GM21360 (cell line): ENCODE measurements at regions not wholly inside any gene's neighbourhood (a gene's known extent, or its start where the extent isn't known, plus 50 kb on each side); places are given as distances from the start of the nearest gene placed in this dataset.

Experiments
- ATAC-seq: cut with Tn5 transposase; IDR thresholded peaks from one replicate; pipeline ENCODE4 v1.9.1; 2021; ENCODE audit warnings: mild to moderate bottlenecking, moderate library complexity; ENCODE audit not compliant: unreplicated experiment

- no peak for ATAC-seq
Measured at GRCh38 chr5:143665866-143666265, 146.1 kb upstream of the HMHB1 start.

DNA sequence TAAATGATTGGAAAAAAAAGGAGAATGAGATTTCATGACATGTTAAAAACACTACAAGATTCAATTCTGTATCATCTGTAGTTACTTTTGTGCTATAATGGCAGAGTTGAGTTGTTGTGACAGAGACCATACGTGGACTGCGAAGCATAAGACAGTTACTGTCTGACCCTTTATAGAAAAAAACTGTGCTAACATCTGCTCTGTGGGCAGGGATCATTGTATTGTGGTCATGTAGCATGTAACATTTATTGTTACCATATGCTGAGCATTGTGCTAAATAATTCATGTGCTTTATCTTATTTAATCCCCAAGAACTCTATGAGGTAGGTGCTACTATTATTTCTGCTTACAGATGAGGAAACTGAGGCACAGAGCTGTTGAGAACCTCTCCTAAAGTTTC lies 147.3 kb upstream of the HMHB1 start:
- no peak for ATAC-seq

DNA sequence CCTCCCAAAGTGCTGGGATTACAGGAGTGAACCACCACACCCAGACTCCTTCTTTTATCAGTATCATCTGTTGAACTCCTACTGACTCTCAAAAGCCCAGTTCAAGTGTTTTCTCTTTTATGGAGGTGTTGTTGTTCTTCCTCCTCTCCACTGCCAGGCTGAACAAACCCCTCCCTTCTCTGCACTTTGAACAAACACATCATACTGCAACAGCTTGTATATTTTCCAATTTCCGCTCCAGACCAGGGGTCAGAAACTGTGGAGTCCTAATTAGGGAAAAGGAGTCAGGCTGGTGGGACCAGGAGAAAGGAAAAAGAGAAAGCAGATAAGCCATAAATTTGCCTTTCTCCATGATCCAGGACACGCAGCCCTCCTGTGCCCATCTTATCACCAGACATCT lies 148.1 kb upstream of the HMHB1 start:
- no peak for ATAC-seq

GRCh38 chr5:143662020-143662419 lies 149.9 kb upstream of the HMHB1 start:
- ATAC-seq: no peak

GRCh38 chr5:143660625-143661024 lies 151.3 kb upstream of the HMHB1 start:
- no peak for ATAC-seq

GRCh38 chr5:143659599-143660238 lies 152.2 kb upstream of the HMHB1 start:
- ATAC-seq: no peak

GRCh38 chr5:143658956-143659355 lies 153.0 kb upstream of the HMHB1 start:
- no peak for ATAC-seq

GRCh38 chr5:143657647-143658285 lies 154.2 kb upstream of the HMHB1 start:
- ATAC-seq: no peak

- no peak for ATAC-seq
Measured at GRCh38 chr5:143653766-143654282, 158.1 kb upstream of the HMHB1 start.

DNA sequence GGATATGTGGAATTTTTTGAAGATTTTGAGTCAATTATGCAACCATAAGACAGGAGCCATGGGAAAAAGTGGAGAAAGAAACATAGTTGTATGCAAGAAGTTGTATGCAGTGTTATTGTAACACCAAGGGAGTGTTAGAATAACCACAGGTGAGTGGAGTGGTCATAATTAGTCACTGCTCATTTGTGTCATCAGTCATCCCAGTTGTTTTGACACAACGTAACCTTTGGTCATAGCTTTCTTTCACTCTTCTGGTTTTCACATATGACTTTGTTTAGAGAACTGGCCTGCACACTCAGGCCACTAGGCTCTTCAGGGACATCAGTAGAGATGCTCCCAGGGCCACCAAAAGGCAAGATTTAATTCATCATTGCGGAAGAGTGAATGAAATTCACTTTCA lies 158.7 kb upstream of the HMHB1 start:
- no peak for ATAC-seq

- ATAC-seq: no peak
Measured at GRCh38 chr5:143652108-143652700, 159.8 kb upstream of the HMHB1 start.

DNA sequence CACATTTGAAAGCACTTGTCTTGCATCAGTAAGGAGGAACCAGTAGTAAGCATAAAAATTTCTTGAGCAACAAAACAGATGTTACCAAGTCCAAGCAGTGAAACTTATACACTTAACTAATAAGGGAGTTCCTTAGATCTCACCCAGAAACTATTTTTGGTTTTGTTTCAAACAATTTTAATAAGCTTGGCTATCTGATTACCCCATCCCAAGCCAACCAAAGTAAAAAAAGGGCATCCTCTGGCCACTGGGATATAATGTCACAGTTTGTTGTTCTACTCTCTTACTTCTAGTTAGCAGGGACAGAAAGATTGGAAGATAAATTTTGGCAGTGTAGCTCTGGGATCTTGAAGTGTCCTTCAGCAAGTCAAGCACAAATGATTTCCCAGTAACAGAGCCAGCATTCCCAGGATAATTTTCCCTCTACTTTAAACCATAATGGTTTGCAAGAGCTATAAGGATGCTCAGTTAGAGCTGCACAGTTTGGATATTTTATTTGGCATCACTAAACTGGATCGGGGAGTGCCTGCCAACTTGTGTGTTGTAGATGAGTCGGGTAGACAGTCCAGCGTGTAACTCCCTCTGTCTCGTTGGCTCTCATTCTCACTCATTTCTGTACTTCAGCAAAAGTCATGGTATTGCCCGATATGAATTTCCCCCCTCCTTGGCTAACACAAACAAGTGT lies 161.9 kb upstream of the HMHB1 start:
- no peak for ATAC-seq

GRCh38 chr5:143648696-143649095 lies 163.3 kb upstream of the HMHB1 start:
- ATAC-seq: no peak

DNA sequence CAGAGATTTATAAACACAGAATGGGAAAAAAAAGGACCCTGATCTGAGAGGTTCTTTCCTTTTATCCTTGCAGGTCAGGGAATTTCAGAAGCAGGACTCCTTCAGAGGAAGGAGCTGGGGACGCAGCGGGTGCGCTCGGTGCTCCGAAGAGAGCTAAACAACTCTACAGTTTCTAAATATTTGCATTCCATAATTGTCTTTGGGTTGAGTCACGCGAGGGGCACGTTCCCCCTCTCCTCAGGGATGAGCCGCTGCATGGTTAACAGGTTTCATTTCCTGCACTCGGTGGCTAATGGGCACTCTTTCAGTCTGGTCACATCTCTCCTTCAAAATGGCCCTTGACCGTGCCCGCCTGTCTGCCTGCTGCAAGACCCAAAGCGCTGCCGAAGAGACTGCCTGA lies 165.0 kb upstream of the HMHB1 start:
- ATAC-seq: no peak

GRCh38 chr5:143645356-143645755 lies 166.6 kb upstream of the HMHB1 start:
- ATAC-seq: no peak

GRCh38 chr5:143644727-143645126 lies 167.2 kb upstream of the HMHB1 start:
- no peak for ATAC-seq

- ATAC-seq: no peak
Measured at GRCh38 chr5:143642791-143643190, 169.2 kb upstream of the HMHB1 start.

DNA sequence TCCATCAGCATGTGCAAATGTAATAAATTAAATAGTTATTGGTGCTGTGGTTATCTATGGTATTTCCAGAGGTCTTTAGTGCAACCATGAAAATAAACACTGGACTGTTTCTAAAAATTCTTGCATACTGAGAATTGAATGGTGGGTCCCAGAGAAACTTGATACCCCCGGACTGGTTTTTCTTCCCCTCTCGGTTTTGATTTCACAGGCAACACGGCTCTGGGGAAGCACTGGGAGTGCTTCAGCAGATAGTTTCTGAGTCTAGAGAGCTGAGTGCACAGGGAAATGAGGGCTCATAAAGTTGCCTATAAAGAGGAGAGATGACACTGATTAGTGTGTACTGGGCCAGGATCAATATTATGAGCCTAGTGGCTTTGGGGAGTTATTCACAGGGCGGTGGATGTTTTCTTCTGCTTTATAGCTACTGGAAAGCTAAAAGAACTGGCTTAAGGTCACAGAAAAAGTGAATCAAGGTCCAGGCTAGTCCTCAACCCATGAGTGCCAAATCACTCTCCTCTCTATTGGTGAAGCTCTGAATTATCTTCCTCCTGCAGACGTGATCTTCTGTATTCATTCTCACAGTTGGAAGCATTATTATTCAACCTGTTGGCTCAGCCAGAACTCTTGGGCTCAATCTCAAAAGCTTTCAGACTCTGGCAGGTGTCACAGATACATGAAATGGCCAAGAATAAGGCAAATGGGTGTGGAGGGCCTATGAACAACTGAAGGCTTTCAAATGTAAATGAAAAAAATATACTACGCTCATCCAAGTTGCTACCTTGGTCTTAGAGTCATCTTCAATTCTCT lies 170.2 kb upstream of the HMHB1 start:
- peak; percentile 87 for ATAC-seq

DNA sequence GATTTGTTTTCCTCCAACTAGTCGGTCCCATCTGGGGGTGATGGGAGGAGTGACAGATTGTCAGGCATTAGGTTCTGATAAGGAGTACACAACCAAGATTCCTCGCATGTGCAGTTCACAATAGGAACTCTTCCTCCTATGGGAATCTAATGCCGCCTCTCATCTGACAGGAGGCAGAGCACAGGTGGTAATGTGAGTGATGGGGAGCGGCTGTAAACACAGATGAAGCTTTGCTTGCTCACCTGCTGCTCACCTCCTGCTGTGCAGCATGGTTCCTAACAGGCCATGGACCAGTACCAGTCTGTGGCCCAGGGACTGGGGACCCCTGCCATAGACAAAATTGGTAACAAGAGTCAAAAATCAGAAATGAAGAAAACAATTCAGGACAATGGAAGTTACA lies 173.3 kb upstream of the HMHB1 start:
- no peak for ATAC-seq

GRCh38 chr5:143636931-143637528 lies 174.9 kb upstream of the HMHB1 start:
- ATAC-seq: no peak

DNA sequence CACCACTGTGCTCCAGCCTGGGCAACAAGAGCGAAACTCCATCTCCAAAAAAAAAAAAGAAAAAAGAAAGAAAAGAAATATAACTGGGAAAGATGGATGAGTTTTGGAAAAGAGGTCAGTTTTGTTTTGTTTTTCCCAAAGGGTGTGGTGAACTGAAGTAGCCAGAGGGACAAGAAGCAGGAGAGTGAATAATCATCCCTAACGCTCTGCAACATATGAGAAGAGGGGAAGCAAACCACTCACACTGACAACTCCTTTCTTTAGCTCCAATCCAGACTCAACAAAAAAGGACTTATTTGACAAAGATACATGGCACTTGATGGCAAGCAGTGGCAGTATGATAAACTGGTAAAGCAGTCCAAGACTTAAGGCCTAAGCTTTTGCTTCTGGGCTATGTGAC lies 176.1 kb upstream of the HMHB1 start:
- no peak for ATAC-seq
